Lung microvascular endothelial cell (primary cell): ENCODE measurements at regions not wholly inside any gene's neighbourhood (a gene's known extent, or its start where the extent isn't known, plus 50 kb on each side); places are given as distances from the start of the nearest gene placed in this dataset.
"Not testable (repeated sequence)": the region's sequence is repeated elsewhere in the genome, so short reads cannot be mapped to it uniquely, and the experiment has no call there.

ENCODE experiments used
- DNase-seq, 2 donors: peaks; one replicate each; pipeline versions ENCODE4 v3.0.0 to v3.0.0-alpha.2; 2010; ENCODE audit warnings: low read depth in 2 of 2

DNA sequence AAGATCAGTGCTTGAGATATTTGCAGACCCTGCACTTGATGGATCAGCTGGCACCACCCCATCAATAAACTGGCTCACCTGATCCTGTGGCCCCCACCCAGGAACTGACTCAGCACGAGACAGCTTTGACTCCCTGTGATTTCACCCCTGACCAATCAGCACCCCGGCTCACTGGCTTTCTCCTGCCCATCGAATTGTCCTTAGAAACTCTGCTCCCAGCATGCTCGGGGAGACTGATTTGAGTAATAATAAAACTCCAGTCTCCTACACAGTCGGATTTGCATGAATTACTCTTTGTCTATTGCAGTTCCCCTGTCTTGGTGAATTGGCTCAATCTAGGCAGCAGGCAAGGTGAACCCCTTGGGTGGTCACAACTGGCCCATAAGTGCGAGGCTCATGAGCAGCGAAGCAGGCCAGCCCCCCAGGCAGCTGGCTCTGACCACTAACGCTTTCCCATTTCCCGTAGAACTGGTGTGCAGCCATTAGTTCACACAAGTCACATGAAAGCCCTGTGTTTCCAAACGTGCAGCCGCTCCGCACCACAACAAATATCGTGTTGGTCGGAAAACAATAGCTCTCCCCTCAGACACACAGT, 79.6 kb downstream of the RSPH3 start:
- DNase-seq = no peak

DNA sequence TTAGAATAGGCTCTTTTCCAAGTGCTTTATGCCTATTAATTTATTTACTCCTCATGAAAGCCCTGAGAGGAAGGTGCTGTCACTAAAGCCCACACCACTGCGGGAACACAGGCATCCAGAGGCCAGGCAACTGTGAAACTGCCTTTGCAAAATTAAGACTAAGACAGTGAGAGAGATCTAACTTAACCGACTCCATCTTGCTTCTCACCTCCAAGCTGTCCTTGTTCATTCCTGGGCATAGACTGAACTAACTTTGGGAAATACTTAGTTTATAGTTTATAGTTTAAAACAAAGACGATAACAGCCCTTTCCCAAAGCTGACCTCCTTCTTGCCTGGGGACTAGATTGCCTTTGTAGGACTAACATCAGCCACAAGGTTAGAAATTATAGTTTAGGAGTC, 80.1 kb downstream of the RSPH3 start:
- no peak for DNase-seq

DNA sequence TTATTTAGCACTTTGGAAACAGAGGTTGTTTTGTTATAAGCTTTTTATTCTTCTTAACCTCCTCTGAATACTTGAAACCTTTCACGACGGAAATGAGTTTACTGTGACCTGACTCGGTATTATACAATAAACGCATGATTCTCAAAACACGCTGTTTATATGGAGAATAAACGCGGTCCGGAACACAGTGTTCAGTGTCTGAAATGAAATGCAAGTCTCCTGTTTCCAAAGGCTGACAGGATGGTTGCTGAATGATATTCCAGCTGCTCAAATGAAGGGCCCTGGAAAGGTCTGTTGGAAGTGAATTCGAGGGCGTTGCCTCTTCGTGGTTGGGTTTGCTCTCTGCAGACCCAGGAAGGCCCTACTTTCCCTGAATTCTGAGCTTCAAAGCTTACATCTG, 83.4 kb downstream of the RSPH3 start:
- DNase-seq = no peak

DNA sequence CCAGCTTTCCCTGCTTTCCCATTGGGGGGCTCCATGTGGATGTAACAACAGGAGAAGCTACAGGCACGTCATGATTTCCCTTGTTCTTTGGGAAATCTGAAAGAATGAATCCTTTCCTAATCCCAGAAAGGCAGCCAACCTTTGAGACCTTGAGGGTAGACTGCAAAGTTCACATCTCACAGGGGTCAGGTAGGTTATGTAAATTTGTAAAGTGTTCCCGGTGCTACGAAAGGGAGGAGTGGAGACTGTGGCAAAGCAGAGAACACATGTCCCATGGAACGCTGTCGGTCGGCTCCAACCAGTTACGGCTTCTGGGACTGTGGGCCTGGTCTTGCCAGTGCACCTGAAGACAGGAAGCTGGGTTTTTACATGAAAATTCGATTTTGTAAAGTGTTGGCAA, 85.1 kb downstream of the RSPH3 start:
- DNase-seq = no peak

DNA sequence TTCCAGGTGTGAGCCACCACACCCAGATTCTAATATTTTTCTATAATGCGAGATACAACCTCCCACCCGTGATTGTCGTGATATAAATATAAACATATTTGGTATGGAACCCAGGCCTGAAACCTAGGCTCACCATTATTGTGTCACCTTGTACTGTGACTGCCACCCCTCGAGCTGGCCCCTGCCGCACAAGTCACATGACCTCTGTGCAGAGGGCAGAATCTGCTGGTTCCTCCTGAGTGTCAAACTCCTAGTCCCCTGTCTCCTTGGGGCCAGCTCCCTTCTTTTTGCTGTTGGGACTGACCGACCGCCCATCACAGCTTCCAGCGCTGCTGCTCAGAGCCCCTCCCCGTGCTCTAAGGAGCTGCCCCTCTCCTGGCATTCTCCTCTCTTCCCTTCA, 86.4 kb downstream of the RSPH3 start:
- no peak for DNase-seq

DNA sequence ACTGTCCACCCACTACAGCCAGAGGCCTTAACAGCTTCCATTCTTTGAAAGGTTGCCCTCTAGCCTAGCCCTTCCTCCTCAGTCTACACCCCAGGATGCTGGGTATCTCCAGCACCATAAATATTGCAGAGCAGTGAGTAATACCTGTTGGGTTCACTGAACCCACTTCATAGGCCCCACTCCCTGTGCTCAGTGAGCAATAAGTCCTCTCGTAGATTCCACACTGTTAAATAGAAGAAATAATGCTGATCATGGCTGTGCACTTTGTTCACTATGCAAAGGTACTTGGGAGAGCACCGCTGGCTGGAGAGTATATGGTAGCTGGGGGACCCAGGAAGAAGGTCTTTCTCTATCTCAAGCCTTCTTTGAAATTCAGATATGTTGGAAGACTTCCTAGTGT, 87.3 kb downstream of the RSPH3 start:
- DNase-seq = no peak

DNA sequence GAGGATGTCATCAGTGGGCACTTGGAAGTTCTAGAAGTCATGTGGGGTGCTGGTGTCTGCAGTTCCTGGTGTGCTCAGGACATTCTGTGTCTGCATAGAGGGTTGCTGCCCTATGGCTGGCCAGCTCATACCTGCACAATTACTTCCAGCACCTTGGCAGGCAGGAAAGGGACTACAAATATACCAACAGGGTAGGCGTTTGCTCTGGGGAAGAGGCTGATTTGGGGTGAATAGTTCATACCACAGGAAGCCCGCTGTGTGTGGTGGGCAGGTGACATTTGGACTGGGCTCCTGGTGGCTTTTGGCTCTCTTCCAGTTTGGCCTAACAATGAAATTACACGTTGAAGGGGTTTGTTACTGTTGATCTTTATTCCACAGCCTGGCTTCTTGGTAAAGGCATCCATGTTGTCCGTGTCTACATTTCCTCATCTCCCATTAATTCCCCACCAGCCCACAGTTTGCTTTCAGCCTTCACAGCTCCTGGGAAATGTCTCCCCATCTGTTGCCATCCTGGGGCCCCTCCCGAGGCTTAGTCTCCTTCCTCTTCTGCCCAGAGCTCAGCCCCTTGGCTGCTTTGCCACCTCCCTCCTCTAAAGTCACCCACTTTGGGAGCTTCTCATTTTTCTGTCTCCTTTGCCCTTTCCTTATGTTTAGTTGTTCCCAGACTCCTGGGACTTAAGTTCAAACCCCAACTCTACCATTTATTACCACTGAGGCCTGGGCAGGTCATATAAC, 88.1 kb downstream of the RSPH3 start:
- no peak for DNase-seq

DNA sequence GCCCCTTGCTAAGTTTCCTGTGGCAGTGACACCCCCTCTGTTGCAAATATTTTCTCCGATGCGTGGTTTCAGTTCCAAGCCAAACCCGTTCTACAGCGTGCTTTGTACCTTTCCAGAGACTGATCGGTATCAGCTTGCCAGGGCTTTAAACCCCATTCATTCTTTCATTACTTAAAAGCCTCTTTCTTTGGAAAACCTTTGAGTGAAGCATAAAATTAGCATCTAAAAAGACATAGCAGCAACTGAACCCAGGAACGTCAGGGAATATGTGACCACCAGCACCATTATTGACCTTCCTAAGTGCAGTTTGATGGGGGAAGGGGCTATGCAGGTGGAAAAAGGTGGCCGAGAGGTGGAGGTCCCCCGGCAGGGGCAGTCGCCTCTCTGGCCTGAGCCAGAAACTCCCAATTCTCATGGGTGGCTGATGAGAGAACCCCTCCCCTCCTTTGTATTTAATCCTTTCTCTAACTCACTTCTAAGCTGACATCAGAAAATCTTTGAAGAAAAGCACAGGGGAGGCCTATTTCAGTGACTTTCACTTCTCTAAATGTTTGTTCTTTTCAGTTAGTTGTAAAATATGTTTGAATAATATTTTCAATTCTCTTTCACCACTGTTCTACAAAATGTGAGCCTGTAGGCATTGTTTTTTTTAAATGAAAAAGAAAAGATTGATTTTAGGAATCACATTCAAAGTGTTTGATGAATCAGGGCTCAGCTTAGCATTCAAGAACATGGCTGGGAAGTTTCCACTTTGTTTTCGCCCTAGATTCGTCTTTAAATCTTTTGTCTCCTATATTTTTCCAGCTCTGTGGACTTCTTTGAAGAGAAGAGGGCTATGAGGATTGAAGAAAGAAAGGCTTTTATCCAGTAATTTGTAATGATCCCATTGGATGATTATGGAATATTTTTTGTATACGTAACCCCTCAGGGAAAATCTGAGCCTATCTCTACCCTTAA, 89.2 kb downstream of the RSPH3 start:
- DNase-seq = no peak

DNA sequence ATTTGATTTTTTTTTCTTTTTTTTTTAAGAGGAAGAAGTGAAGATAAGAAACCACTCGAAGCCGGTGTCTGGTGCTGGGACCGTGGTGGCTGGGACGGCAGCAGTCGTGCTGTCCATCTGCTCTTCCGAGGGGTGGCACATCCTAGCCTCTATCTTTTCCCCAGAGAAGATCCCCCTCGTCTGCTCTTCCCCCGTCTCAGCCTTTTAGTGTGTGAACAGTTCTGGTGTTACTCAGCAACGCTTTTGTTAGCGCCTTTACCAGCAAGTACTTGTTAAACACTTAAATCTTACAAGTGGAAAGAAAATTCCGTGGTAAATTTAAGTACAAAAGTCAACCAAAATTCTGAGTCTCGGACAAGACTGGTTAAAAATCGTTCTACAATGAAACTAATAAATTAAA, 90.1 kb downstream of the RSPH3 start:
- DNase-seq = no peak

DNA sequence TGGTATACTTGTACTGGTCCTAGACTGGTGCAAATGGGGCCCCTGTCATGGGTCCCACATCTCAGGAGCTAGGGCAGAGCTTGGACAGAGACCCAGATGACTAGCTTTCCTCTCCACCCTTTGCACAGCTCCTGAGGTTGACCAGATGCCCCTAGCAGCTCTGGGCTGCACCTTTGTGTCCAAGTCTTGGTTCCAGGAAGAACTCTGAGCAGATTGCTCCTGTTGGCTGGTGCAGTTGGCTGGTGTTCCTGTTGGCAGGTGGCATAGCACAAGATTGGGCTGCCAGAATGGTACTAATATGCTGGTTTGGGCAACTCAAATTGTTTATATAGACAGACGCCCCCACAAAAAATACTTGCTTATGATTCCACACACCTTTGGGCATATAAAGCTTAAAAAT, 89.4 kb upstream of the EZR start:
- DNase-seq = no peak

DNA sequence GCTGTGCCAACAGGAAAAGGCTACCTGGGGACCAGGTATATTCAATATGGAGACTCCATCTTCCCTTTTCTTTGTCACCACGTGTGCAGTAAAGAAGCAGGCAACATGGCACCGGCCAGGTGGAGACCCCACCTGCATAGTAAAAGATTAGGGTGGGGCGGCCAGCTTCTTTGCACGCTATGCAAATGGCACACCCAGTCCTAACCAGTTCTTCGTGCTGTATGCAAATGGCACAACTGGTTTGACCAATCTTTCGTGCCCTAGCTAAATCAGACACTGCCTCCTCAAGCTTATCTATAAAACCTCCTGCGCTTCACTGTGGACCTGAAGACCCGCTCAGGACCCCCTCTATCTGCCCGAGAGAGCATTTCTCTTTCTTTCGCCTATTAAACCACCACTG, 88.8 kb upstream of the EZR start:
- no peak for DNase-seq

DNA sequence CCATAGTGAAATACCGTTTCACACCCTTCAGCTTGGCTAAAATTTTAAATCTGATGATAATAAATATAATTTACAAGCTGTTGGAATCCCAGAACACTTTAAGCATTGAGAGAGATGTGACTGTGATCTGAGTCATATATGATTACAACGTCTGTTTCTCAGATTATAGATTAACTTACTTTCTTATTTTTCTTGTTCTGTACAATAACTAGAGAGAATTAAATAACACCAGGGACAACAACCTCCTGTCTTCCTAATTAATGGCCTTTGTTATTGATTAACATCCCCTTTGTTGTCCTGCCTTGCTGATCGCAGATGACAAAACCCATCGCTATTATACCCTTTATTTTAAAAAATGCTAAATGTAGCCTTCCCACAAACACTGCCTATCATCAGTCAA, 87.8 kb upstream of the EZR start:
- no peak for DNase-seq

DNA sequence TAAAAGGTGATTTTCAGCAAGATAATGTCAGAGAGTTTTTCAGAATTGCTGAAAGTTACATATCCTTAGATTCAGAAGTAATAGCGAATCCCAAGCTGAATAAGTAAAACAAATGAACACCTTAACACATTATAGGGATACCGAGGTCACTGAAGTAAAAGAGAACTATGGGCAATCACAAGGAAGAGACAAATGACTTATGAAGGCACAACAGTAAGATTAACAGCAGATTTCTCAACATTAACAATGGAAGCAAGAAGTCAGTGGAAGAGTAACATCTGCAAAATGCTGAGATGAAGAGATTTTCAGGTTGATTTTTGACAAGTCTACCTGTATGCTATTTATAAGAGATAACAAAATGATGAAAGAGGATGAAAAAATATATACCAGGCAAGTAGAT, 86.1 kb upstream of the EZR start:
- DNase-seq = no peak

DNA sequence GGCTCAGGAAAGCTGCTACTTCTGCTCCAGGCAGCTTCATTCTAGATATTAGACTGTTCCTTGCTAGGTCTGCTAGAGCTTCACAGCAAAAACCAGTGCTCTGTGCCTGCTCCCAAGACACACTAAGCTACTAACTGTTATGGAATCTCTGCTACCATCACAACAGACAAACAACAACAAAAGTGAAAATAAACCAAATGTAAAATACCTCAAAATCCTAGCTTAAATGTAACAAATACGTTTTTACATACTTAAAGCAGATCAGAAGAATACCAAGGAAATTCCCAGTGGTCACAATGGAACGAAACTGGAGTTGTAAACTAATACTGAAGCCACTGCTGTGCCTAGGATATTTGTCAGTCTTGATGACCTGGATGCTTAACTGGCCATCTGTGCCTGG, 84.6 kb upstream of the EZR start:
- DNase-seq = no peak

DNA sequence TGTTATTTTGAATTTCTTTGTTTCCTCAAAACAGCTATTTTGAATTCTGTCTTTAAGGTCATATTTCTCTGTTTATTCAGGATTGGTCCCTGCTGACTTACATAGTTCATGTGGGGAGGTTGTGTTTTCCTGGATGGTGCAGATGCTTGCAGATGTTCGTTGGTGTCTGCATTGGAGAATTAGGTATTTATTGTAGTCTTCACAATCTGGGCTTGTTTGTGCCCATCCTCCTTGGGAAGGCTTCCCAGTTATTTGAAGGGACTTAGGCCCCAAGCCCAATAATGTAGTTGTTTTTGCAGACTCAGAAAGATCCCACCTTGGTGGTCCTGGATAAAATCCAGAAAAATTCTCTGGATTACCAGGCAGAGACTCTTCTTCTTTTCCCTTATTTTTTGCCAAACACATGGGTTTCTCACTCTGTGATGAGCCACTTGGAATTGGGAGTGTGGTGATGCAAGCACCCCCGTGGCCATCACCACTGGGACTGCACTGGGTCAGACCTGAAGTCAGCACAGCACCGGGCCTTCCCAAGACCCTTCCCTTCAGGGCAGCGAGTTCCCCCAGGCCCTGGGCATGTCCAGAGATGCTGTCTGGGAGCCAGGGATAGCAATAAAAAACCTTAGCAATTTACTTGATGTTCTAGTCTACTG, 81.6 kb upstream of the EZR start:
- DNase-seq = no peak

DNA sequence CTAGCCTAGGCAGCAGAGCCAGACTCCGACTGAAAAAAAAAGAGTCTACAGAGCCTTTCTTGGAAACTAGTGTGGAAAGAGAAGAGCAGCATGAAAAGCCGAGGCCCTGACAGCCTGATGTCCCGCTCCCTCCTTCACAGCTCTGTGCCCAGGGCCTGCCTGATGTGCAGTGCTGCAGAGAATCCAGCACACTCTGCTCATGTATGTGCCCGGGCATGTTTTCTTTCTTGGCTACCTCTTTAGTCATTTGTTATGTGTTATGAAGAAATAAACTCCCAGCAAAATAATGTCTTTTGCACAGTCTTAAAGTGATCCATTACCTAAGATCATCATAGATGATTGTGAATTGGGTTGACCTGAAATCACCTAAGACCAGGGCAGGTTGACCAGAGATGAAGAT, 78.1 kb upstream of the EZR start:
- no peak for DNase-seq

DNA sequence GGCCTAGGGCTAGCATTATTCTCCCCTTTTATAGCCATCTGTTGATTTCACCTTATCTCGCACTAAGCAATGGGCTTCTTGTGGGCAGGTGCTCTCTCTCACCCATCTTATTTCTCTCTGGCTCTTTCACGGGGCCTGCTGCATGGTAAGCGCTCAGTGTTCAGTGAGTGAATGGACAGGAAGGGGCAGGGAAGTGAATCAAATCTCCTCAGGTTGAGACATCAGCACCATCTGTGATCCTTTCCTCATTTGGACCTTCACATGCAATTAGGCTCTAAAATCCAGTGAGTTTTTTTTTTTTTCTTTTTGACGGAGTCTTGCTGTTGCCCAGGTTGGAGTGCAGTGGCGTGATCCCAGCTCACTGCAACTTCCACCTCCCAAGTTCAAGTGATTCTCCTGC, 76.5 kb upstream of the EZR start:
- no peak for DNase-seq

DNA sequence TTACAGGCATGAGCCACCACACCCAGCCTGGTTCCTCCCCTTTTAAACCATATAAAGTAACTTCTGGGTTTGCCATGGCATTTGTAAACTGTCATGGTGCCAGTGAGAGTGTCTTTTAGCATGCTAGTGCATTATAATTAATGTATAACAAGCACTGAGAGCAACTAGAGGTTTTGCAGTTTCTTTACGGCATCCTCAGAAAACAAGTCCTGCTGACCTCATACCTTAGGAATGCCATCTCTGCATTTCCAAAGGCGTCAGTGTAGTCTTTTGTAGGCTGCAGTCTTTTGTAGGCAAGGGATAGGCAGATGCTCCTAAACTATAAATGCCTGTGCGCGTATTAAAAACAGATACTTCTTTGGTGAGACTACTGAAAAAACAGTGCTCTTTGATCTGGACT, 75.0 kb upstream of the EZR start:
- DNase-seq = peak in 1 of 2 donors; percentile 57

DNA sequence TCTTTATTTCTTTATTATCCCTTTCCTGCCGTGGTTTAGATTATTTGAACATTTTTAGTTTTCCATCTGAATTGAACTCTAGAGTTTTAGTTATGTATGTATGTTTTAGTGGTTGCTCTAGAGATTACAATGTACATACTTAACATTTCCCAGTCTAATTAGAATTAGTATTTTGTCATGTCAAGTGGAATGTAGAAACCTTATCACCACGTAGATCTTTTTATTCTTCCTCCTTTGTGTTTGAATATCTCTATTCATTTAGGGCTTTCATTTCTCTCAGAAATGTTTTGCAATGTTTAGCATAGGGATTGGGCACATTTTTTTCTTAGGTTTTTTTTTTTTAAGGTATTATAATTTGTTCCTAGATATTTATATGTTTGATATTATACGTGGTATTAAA, 73.1 kb upstream of the EZR start:
- DNase-seq = no peak

DNA sequence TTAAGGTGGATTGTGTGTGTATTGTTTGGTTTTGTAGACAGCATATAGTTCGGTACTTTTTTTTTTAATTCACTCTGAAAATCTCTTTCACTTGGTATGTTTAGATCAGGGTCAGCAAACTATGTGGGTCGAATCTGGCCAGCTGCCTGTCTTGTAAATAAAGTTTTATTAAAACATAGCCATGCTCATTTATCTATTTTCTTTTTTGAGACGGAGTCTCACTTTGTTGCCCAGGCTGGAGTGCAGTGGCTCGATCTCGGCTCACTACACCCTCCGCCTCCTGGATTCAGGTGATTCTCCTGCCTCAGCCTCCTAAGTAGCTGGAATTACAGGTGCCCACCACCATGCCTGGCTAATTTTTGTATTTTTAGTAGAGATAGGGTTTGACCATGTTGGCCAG, 72.4 kb upstream of the EZR start:
- not testable (repeated sequence) for DNase-seq

DNA sequence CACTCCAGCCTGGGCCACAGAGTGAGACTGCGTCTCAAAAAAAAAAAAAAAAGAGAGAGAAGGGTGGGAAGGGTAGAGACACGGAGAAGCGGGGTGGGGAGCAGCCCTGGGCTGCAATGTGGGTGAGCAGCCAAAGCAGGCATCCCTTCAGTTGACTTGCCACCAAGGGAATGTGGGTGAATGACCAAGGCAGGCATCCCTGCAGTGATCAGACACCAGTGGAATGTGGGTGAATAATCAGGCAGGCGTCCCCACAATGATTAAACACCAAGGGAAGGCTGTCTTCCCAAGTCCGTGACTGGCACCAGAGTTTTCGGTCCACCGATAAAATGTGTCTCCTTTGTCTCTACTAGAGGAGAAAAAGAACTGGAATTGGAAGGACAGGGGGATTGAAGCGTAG, 69.0 kb upstream of the EZR start:
- DNase-seq = not testable (repeated sequence)

DNA sequence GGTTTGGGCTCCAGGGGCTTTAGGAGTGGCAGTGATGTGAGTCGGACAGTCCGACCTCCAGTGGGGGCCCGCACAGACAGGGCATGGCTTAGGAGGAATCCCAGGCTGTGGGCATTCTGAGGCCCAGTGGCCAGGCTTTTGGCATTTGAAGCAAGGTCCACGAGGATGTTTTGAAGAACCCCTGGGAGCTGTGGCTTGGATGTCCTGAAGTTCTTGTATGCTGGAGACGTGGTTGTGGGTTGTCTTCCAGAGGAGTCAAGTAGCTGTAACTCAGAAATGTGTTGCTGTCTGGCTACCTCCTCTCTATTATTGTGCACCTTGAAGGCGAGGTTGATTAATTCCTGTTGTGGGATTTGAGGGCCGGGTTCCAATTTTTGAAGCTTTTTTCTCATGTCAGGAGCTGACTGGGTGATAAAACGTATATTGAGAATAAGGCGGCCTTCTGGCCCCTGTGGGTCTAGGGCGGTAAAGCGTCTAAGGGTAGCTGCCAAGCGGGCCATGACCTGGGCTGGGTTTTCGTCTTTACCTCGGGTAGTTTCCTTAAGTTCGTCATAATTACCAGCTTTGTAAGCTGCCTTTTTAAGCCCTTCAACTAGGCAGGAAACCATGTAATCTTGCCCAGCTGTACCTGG, 67.3 kb upstream of the EZR start:
- DNase-seq = not testable (repeated sequence)
